ENCODE measurements at regions not wholly inside any gene's neighbourhood (a gene's known extent, or its start where the extent isn't known, plus 50 kb on each side); places are given as distances from the start of the nearest gene placed in this dataset.
"Not testable (repeated sequence)": the region's sequence is repeated elsewhere in the genome, so short reads cannot be mapped to it uniquely, and the experiment has no call there.

GRCh38 chr7:84879570-84880325 is 307.1 kb downstream of the SEMA3D start:
- DNase-seq = no peak

GRCh38 chr7:84877943-84878570 is 308.8 kb downstream of the SEMA3D start:
- DNase-seq = no peak

- no peak for DNase-seq
These were observed 310.6 kb downstream of the SEMA3D start for GRCh38 chr7:84876061-84876821.

- DNase-seq = no peak
These were observed 321.3 kb downstream of the SEMA3D start for GRCh38 chr7:84865560-84865959.

- no peak for DNase-seq
These were observed 329.5 kb downstream of the SEMA3D start for GRCh38 chr7:84857336-84857735.

GRCh38 chr7:84855758-84856157 is 331.1 kb downstream of the SEMA3D start:
- DNase-seq = no peak

- DNase-seq = not testable (repeated sequence)
These were observed 337.9 kb downstream of the SEMA3D start for GRCh38 chr7:84848974-84849372.

GRCh38 chr7:84848219-84848973 is 338.5 kb downstream of the SEMA3D start:
- no peak for DNase-seq

- no peak for DNase-seq
These were observed 339.1 kb downstream of the SEMA3D start for GRCh38 chr7:84847790-84848189.

- no peak for DNase-seq
These were observed 339.8 kb downstream of the SEMA3D start for GRCh38 chr7:84847038-84847437.

GRCh38 chr7:84845971-84846370 is 340.9 kb downstream of the SEMA3D start:
- DNase-seq = no peak

GRCh38 chr7:84844771-84845170 is 342.1 kb downstream of the SEMA3D start:
- DNase-seq = no peak

GRCh38 chr7:84841809-84842208 is 345.0 kb downstream of the SEMA3D start:
- no peak for DNase-seq

GRCh38 chr7:84838857-84839256 is 348.0 kb downstream of the SEMA3D start:
- no peak for DNase-seq

GRCh38 chr7:84837405-84837804 is 349.5 kb downstream of the SEMA3D start:
- no peak for DNase-seq

GRCh38 chr7:84829719-84830118 is 357.1 kb downstream of the SEMA3D start:
- no peak for DNase-seq

- DNase-seq = no peak
These were observed 362.7 kb downstream of the SEMA3D start for GRCh38 chr7:84824057-84824651.

- peak in 1 of 2 donors; percentile 3 for DNase-seq
These were observed 363.3 kb downstream of the SEMA3D start for GRCh38 chr7:84823530-84823929.

- DNase-seq = no peak
These were observed 363.8 kb downstream of the SEMA3D start for GRCh38 chr7:84822941-84823510.

- DNase-seq = no peak
These were observed 365.0 kb downstream of the SEMA3D start for GRCh38 chr7:84821671-84822534.

- DNase-seq = no peak
These were observed 366.4 kb downstream of the SEMA3D start for GRCh38 chr7:84820481-84820880.
